ENCODE measurements at regions not wholly inside any gene's neighbourhood (a gene's known extent, or its start where the extent isn't known, plus 50 kb on each side); places are given as distances from the start of the nearest gene placed in this dataset.
"Not testable (repeated sequence)": the region's sequence is repeated elsewhere in the genome, so short reads cannot be mapped to it uniquely, and the experiment has no call there.

- H3K9ac ChIP-seq: no peak overlapping the region
- H3K36me3 ChIP-seq: no peaks in the 10 kb centered on the region
- peak overlapping the region; percentile 67 for H3K4me2 ChIP-seq
- no peaks in the 10 kb centered on the region for H3K9me3 ChIP-seq
- no peak for TF ChIP-seq Cebpa-rat (IDR thresholded peaks at IDR 0.05)
- no peak overlapping the region for H3K27ac ChIP-seq
- H3K4me3 ChIP-seq: no peak overlapping the region
- peaks cover 55% of the 10 kb centered on the region for H3K4me1 ChIP-seq
- H4K20me1 ChIP-seq: peaks cover 6% of the 10 kb centered on the region; the same call in 1 of the 2 replicates
- peaks cover 18% of the 10 kb centered on the region; the same call in 1 of the 2 replicates for H3K27me3 ChIP-seq
Measured at GRCh38 chr11:70595016-70595415, 196.7 kb downstream of the CTTN start.

- Histone ChIP-seq H3K4me2 (peak overlapping the region; percentile 67), H3K9me3 (no peaks in the 10 kb centered on the region), H3K4me1 (peaks cover 50% of the 10 kb centered on the region), H3K27ac (no peak overlapping the region), H3K9ac (no peak overlapping the region), H3K4me3 (no peak overlapping the region), H3K36me3 (no peaks in the 10 kb centered on the region), H3K27me3 (peaks cover 18% of the 10 kb centered on the region; the same call in 1 of the 2 replicates), H4K20me1 (peaks cover 2% of the 10 kb centered on the region; the same call in 1 of the 2 replicates)
- TF ChIP-seq Cebpa-rat (IDR thresholded peaks at IDR 0.05): no peak
Measured at GRCh38 chr11:70595452-70595851, 197.1 kb downstream of the CTTN start.

- H4K20me1 ChIP-seq: no peaks in the 10 kb centered on the region
- H3K36me3 ChIP-seq: no peaks in the 10 kb centered on the region
- H3K4me2 ChIP-seq: peak overlapping the region; percentile 67; the same call in 1 of the 2 replicates
- H3K4me1 ChIP-seq: peaks cover 47% of the 10 kb centered on the region
- no peaks in the 10 kb centered on the region for H3K9me3 ChIP-seq
- H3K4me3 ChIP-seq: no peak overlapping the region
- no peak overlapping the region for H3K27ac ChIP-seq
- H3K9ac ChIP-seq: no peak overlapping the region
- peaks cover 18% of the 10 kb centered on the region; the same call in 1 of the 2 replicates for H3K27me3 ChIP-seq
- TF ChIP-seq Cebpa-rat (IDR thresholded peaks at IDR 0.05): no peak
Measured at GRCh38 chr11:70596091-70596490, 197.8 kb downstream of the CTTN start.

GRCh38 chr11:70597006-70597555, 198.8 kb downstream of the CTTN start:
- Histone ChIP-seq H3K4me1 (peaks cover 47% of the 10 kb centered on the region), H4K20me1 (no peaks in the 10 kb centered on the region), H3K4me2 (no peak overlapping the region), H3K36me3 (no peaks in the 10 kb centered on the region), H3K9me3 (no peaks in the 10 kb centered on the region), H3K9ac (no peak overlapping the region), H3K27me3 (peaks cover 18% of the 10 kb centered on the region; the same call in 1 of the 2 replicates), H3K4me3 (no peak overlapping the region), H3K27ac (no peak overlapping the region)
- no peak for TF ChIP-seq Cebpa-rat (IDR thresholded peaks at IDR 0.05)

GRCh38 chr11:70597751-70598625, 199.7 kb downstream of the CTTN start:
- H3K4me3 ChIP-seq: no peak overlapping the region
- peak overlapping the region; percentile 34; the same call in 1 of the 2 replicates for H3K4me2 ChIP-seq
- TF ChIP-seq Cebpa-rat (IDR thresholded peaks at IDR 0.05): no peak
- peaks cover 18% of the 10 kb centered on the region; the same call in 1 of the 2 replicates for H3K27me3 ChIP-seq
- peaks cover 52% of the 10 kb centered on the region for H3K4me1 ChIP-seq
- H4K20me1 ChIP-seq: peaks cover 2% of the 10 kb centered on the region; the same call in 1 of the 2 replicates
- no peaks in the 10 kb centered on the region for H3K36me3 ChIP-seq
- H3K9ac ChIP-seq: no peak overlapping the region
- no peak overlapping the region for H3K27ac ChIP-seq
- no peaks in the 10 kb centered on the region for H3K9me3 ChIP-seq

GRCh38 chr11:70600911-70601415, 202.6 kb downstream of the CTTN start:
- not testable (repeated sequence) for H3K4me3 ChIP-seq, H3K9ac ChIP-seq, H4K20me1 ChIP-seq, H3K27ac ChIP-seq, H3K9me3 ChIP-seq, H3K36me3 ChIP-seq, H3K27me3 ChIP-seq
- Histone ChIP-seq H3K4me2 (peak overlapping the region; percentile 86; the same call in 1 of the 2 replicates), H3K4me1 (peaks cover 58% of the 10 kb centered on the region)

- no peaks in the 10 kb centered on the region for H3K36me3 ChIP-seq
- H4K20me1 ChIP-seq: peaks cover 8% of the 10 kb centered on the region
- peaks cover 67% of the 10 kb centered on the region for H3K4me1 ChIP-seq
- no peak overlapping the region for H3K4me3 ChIP-seq
- H3K27ac ChIP-seq: no peak overlapping the region
- no peak overlapping the region for H3K9ac ChIP-seq
- no peaks in the 10 kb centered on the region; the same call in 1 of the 2 replicates for H3K27me3 ChIP-seq
- no peak for TF ChIP-seq Cebpa-rat (IDR thresholded peaks at IDR 0.05)
- peak overlapping the region; percentile 86 for H3K4me2 ChIP-seq
- no peaks in the 10 kb centered on the region for H3K9me3 ChIP-seq
Measured at GRCh38 chr11:70601861-70602538, 203.7 kb downstream of the CTTN start.

- H3K27ac ChIP-seq: peak overlapping the region; percentile 23; the same call in 1 of the 2 replicates
- H3K36me3 ChIP-seq: no peaks in the 10 kb centered on the region
- H3K9me3 ChIP-seq: no peaks in the 10 kb centered on the region
- H3K9ac ChIP-seq: no peak overlapping the region
- peak overlapping the region; percentile 86 for H3K4me2 ChIP-seq
- H3K4me1 ChIP-seq: peaks cover 63% of the 10 kb centered on the region
- no peak overlapping the region for H3K4me3 ChIP-seq
- H4K20me1 ChIP-seq: peaks cover 8% of the 10 kb centered on the region
- no peaks in the 10 kb centered on the region; the same call in 1 of the 2 replicates for H3K27me3 ChIP-seq
- TF ChIP-seq Cebpa-rat (IDR thresholded peaks at IDR 0.05): no peak
Measured at GRCh38 chr11:70603114-70603755, 204.9 kb downstream of the CTTN start.

GRCh38 chr11:70603756-70604211, 205.5 kb downstream of the CTTN start:
- no peak for TF ChIP-seq Cebpa-rat (IDR thresholded peaks at IDR 0.05)
- Histone ChIP-seq H3K27me3 (no peaks in the 10 kb centered on the region; the same call in 1 of the 2 replicates), H3K4me1 (peaks cover 63% of the 10 kb centered on the region), H3K27ac (peak overlapping the region; percentile 35; the same call in 1 of the 2 replicates), H3K4me2 (peak overlapping the region; percentile 86), H3K9ac (no peak overlapping the region), H4K20me1 (peaks cover 8% of the 10 kb centered on the region), H3K36me3 (no peaks in the 10 kb centered on the region), H3K4me3 (no peak overlapping the region), H3K9me3 (no peaks in the 10 kb centered on the region)

Data from BLaER1 (cell line).